HL-60 (cell line): ENCODE measurements at regions not wholly inside any gene's neighbourhood (a gene's known extent, or its start where the extent isn't known, plus 50 kb on each side); places are given as distances from the start of the nearest gene placed in this dataset.

Source experiments
- CTCF ChIP-seq: IDR thresholded peaks from one replicate; pipeline ENCODE4 v1.5.1; 2011; ENCODE audit warnings: low read length, control low read depth, inconsistent platforms; ENCODE audit not compliant: insufficient read depth
- GABPA ChIP-seq: IDR thresholded peaks from 2 replicates; pipeline ENCODE4 v1.6.1; 2012; ENCODE audit warnings: low read depth
- POLR2AphosphoS5 ChIP-seq: IDR thresholded peaks from 2 replicates; pipeline ENCODE4 v1.6.1; 2012; ENCODE audit warnings: low read depth
- REST ChIP-seq: IDR thresholded peaks from 2 replicates; pipeline ENCODE4 v1.6.1; 2012; ENCODE audit warnings: low read depth; ENCODE audit not compliant: insufficient replicate concordance

DNA sequence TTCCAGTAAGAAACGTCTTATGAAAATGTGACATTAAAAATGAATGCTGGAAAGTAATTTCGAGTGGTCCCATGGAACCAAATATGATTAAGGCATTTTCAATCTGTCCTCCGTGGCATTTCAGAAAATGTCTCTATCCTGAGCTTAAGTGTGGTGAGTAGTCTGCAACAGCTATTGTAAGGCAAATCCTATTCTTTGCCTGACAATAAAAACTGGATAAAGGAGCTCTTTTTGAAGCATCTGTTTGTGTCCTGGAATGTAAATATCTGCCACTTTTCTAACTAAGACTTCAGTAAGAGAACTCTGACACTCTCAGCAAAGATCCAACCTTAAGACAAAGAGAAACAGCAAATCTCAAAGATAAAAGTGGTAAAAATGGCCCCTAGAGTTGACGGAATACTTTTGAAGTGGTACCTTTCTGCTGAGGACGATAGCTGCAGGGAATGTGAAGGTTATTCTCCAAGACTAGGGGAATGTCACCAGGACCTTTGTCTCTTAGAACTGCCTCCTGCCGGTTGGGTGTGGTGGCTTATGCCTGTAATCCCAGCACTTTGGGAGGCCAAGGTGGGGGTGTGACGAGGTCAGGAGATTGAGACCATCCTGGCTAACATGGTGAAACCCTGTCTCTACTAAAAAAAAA, 486.7 kb upstream of the ZP4 start:
- TF ChIP-seq CTCF (no peak), POLR2AphosphoS5 (no peak), REST (no peak), GABPA (no peak)
